GM19351 (cell line): ENCODE measurements at regions not wholly inside any gene's neighbourhood (a gene's known extent, or its start where the extent isn't known, plus 50 kb on each side); places are given as distances from the start of the nearest gene placed in this dataset.
"Not testable (repeated sequence)": the region's sequence is repeated elsewhere in the genome, so short reads cannot be mapped to it uniquely, and the experiment has no call there.

ENCODE experiments used
- ATAC-seq: cut with Tn5 transposase; IDR thresholded peaks from one replicate; pipeline ENCODE4 v1.9.1; 2021; ENCODE audit warnings: mild to moderate bottlenecking, moderate library complexity; ENCODE audit not compliant: unreplicated experiment

DNA sequence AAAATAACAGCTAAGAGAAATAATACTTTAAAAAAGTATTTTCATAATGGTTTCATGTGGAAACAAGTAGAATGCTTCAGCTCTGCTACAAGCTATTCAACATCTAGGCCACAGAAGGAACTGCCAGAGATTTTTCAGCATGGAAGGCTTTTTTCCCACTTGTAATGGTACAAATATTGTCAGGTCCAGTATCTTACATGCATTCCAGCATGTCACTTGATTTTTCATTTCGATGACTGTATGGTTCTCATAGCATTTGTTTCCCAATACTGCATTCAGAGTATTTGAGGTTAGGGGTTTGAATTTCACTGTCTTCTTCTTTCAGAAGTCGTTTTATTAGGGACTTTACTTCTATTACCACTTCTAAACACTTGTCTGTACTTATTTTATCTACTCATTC, 1701.5 kb upstream of the FLRT2 start:
- no peak for ATAC-seq

DNA sequence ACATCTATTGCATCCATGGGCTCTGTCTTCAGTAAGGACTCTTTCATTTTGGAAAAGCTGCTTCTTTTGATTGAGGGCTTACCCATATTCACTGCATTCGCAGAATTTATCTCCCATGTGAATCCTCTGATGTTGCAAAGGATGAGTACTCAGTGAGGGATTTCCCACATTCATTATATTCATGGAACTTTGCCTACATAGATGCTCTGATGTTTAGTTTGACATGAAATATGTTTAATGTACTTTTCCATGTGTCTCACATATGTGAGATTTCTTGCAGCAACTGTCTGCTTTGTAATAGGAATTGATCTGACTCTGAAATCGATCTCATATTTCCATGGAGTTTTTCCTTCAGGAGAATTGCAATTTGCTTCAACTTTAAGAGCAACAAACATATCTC, 1699.6 kb upstream of the FLRT2 start:
- no peak for ATAC-seq

DNA sequence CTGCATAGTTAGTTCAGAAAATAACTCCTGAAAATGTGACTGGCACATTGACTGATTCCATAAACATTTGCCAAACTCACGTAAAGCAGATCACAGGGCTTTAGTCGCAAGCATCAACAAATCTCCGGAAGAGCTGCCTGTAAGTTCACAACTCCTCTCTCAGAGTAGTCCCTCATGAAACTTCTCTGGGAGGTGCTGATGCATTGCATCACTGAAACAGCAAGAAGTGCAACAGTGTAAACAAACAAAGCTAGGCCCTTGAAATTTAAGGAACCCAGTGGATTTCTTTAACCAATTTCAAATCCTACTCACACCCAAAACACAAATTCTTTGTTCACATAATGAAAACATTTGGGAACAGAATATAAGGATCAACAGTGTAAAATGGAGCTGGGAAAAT, 1691.7 kb upstream of the FLRT2 start:
- no peak for ATAC-seq

DNA sequence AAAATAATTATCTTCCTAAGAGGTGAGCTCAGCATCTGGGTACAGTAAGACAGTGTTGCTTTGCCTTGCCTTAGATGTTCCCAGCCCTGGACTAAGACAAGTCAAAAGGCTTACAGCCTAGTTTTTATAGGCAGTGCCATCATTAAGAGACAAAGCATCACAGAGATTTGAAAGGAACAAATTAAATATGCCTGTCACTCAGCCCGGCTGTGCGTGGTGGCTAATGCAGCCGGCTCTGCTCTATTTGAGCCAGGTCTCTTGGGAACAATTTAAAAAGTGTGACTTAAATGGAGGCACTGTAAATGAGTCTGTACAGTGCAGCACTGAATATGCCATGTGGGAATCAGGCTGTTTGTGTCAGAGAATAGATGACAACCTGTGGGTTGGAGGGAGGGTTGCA, 1687.4 kb upstream of the FLRT2 start:
- no peak for ATAC-seq

DNA sequence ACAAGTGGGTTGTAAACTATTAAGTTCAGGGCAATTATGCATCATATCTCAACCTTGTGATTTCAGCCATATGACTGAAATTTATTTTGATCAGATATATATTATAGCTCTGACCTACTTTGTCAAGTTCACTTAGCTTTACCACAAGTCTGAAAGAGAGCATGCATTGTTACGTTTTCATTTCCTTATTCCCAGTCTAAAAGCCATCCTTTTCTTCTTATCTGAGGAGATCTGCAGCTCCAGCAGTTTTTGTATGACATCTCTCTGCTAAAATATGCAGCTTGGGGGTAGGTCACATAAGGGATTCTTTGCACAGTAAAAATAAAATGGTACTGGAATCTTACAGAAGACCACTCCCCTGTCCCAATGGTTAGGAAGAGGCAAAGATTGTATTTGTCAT, 1682.8 kb upstream of the FLRT2 start:
- no peak for ATAC-seq

DNA sequence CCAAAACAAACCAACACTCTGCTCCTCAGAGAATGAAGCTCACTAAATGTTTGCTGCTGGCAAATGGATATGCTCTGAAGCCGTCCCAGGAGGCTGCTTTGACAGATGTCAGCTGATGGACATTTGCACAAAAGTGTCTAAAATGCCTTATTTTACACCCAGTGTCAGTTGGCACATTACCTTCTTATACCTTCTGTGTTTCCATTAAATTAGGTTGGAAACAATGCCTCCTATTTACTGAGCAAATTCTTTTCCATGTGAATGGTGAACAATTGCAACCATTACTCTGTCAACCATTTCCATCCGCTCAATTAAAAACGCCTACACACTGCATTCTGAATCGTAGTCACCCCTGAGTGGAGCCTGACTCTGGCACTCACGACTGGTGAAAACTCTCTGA, 1679.9 kb upstream of the FLRT2 start:
- no peak for ATAC-seq

DNA sequence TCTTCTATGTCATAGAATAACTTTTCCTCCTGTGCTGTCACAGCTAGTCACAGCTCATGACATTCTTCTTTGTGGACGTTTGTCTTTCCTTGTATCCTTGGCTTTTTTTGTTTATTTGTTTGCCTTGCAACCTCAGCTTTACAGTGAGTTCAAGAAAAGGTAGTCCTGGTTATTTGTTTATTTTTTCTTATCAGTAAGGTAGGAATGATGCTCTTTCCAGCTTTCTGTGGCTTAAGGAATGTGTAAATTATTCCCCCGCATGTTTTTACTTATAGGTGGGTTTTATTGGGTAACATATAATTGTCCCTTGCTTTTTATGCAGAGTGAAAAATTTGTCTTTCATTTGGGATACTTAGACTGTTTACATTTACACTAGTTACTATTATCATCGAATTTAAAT, 1673.6 kb upstream of the FLRT2 start:
- ATAC-seq, result no peak

DNA sequence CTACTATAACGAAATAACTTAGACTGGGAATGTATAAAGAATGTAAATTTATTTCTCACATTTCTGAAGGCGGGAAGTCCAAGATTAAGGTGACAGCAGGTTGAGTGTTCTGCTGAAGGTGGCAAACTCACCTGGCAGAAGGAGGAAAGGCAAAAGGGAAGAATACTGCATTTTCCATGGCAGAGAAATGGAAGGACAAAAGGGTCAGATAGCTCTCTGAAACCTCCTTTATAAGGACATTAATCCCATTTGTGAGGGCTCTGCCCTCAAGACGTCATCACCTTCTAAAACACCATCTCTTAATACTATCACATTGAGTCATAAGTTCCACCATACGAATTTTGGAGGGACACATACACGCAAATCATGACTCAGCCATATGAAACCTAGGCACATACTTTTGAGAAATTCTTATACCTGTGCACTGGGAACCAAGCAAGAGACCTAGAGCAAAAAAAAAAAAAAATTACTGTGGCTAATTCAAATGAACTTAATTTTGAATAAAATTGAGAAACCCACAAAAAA, 1669.3 kb upstream of the FLRT2 start:
- ATAC-seq, result no peak

DNA sequence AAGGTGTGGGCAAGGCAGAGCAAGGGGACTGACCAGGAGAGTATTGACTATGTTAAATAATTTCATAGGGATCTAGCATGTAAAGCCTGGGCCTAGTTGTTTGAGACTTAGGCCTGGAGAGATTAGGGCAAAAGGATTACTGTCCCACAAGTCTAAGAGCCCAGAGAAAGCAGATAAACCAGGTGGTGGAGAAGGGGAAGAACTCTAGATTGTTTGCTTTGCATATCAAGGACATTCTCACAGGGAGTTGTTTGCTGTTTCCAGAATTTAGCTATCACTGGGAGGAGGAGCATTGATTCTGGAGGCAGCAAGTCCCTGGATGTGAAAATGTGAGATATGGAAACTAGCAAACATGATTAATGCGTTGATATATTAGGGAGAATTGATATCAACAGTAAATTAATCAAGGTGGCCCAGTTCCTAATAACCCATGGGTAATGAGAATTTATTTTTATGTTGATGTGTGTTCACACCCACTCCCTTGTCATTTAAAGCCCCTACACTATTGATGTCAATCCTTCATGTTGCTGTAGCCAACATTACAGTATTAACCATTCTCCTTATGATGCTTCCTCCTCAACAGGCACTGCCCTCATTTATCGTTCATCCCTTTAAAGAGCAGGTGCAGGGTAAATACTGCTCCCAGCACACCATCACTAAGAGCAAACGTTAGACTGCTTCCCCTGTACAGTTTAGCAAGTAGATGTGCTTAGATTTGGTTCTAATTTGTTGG, 1666.7 kb upstream of the FLRT2 start:
- no peak for ATAC-seq

DNA sequence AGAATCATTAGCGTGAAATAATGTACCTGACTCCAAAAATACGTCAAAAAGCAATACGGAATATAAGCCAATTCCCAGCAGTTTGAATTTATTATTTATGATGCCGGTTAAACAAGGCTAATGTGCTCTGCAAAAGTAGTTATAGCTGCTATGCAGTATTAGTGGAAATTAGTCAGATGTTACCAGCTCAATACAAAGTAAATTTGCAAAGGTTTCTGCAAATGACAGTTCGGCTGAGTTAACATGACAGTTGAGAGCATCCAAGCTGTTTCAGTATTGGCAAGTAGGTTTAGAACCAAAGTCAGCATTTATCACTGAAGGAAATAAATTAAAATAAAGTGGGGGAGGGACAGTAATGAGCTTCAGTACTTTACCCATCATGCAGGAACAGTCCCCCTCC, 1665.8 kb upstream of the FLRT2 start:
- ATAC-seq, result no peak

DNA sequence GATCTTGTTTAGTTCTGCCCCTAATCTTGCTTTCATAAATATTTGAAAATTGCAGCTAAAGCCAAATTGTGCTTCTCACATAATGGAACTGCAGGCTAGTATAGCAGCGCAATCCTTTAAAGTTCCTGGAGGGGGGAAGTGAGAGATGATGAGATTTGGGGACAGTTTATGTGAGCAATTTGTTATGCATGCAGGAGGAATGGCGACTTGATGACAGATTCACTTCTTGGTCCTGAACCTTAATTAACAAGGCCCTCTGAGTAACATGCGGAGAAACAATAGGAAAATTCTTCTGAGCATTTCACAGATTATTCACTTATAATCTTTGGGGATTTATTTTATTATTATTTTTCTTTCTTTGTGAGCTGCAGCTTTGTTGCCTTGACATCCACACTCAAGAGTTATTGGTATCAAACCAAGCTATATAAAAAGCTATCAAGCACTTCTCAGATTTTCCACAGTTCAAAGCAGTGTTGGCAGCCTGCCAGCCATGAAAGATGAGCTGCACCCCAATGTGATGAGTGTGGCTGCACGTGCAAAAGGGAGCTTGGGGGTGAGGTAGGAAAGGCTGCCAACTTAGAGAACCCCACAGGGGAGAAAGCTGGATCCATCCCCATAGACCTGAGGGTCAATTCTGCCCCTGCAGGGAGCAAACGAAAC, 1662.2 kb upstream of the FLRT2 start:
- ATAC-seq, result no peak

DNA sequence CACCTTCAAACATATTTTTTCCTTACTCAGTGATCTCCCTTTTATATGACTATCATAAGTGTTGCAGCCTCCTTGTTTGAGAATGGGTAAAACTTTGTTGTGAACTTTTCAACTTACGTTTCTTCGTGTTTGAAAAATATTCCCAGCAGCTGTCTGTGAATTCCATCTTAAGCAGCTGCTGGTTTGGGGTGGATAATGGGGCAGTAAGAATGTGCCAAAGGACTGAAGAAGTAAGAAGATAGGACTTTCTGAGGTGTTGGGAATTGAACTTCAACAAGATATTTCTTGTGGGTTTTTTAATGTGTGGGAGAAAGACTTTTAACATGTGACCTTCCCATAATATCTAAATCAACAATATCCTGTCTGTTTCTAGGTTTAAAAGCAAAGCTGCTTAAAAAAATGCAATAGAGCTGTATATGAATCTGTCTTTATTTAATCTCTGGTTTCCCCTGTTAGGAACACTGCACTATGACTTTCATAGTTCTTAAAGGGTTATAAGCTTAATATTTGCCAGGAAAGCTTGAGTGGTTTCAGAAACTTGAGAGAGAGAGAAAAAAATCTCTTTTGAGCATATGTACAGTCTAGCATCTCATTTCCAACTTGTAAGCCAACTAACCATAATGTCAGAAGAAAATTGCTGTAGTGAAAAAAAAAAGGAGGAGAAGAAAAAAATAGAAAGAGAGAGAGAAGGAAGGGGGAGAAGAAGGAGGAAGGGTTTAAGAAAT, 1659.2 kb upstream of the FLRT2 start:
- no peak for ATAC-seq

DNA sequence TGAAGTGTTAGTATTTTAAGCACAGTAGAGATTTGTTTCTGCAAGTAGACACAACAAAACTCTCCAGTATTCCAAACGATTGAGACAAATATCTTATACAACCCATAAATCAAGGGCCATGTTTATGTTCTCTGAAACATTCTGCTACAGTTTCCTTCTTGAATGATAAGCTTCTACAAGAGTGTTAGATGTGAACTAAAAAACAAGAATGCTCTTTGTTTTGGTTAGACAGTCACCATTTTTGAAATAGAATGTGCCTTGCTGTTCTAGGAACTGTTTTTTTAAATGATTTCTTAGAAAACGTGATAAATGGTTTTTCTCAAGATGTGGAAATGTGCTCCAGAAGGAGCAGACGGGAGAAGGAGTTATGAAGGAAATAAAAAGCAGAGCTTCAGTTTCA, 1656.3 kb upstream of the FLRT2 start:
- no peak for ATAC-seq

DNA sequence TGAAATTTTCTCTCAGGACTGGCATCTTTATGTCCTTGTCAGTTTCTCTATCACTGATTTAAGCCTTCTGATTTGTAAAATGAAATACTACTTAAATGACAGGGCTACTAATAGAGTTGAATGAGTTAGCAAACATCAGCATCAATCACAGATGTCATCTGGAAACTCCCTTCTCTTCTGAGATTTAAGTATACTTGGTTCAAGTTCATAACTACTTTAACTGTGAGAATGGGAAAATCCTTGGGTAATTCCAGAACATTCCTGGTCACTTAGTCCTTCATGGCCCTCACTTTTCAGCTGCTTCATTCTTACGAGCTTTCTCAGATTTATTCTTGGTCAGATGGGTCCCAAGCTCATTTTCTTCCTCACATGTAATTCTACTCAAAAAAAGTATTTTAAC, 1655.3 kb upstream of the FLRT2 start:
- no peak for ATAC-seq

DNA sequence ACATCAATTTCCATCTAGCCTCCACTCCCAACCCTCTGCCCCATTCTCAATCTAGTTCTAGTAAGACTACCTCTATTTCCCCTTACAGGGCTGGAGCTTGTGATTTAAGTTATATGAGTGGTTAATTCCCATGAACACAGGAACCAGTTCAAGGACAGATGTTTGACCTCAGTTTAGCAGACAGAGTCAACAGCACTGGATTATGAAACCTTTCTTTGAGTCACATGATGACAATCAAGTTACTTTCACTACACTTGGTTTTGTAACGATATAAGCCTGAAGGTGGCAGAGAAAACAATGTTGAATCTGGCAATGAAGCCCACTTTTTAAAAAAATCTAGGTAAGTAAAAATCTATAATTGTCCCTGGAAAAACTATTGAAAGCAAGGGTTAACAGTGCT, 1646.2 kb upstream of the FLRT2 start:
- no peak for ATAC-seq

DNA sequence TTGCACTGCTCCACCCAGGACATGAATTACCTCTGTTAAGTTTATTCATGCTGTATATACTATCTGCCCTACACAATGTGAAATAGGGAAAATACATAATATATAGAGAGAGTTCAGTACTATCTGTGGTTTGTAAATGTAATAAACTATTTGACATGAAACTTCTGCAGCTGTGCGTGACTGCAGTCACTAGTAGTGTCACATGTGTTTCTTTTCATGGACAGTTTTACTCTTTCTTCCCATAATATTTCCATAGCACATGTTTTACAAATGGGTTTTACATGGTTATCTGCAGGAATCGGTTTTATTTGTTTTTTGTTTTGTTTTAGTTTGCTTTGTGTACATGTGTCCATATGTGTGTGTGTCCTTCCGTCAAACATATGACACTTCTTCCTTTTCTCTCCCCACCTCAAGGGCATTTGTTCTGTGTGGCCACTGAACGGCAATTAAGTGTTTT, 1644.1 kb upstream of the FLRT2 start:
- no peak for ATAC-seq

DNA sequence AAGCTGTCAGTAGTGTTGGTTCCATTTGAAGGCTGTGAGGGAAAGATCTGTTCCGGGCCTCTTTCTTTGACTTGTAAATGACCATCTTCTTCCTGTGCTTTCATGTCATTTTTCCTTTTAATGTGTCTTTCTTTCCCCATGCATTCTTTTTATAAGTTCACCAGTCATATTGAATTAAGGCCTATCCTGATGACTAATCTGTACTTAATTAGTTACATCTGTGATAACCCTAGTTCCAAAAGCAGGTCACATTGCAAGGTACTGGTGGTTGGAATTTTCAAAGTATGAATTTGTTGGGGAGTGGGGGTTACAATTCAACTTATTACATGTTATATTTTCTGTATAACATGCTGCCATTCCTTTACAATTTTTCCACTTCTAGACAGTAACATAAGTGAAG, 1642.1 kb upstream of the FLRT2 start:
- no peak for ATAC-seq

DNA sequence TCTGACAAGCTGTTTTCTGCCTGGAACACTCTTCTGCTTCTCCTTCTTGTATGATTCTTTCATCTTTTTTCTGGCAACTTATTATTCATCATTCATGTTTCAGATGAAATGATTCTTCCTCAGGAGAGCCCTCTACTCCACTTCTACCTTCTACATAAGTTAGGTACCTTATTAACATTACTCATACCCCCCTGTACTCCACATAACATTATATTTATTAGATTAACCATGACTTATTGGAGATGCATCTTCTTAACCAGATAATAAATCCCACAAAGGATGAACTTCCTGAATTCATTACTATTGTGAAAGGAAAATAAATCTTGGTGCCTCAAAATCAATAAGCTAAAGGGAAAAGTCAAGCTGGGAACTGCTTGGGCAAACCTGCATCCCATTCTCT, 1636.5 kb upstream of the FLRT2 start:
- ATAC-seq, result no peak

DNA sequence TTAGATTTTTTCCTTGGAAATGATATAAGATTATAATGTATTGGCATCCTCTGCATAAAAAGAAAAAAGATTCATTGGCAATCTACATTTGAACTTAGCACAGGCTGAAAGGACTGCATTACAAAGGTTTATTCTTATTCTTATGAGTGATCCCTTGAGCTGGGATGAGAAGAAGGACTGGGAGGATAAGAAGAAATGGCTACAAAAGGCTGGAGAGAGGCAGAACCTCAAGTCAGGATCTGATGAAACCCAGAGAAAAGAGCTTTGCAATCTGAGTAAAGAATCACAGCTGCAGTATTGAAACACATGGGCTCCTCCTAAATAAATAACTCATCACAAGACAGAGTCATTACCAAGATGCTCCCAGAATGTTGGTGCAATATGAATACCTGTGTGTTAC, 1635.4 kb upstream of the FLRT2 start:
- no peak for ATAC-seq

DNA sequence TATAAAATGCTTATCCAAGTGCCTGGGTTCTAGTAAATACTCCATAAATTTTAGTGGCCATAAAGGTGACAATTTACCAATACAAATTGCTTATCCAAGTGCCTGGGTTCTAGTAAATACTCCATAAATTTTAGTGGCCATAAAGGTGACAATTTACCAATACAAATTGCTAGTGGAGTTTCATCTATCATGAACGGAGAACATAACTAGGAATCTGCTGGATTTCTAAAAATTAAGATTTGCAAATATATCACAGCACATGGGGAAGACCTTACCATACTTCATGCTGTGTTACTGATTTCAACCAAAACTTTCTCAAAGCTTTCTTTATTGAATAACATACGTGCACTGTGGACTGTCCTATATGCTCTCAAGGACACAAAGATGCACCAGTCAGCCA, 1631.4 kb upstream of the FLRT2 start:
- not testable (repeated sequence) for ATAC-seq

DNA sequence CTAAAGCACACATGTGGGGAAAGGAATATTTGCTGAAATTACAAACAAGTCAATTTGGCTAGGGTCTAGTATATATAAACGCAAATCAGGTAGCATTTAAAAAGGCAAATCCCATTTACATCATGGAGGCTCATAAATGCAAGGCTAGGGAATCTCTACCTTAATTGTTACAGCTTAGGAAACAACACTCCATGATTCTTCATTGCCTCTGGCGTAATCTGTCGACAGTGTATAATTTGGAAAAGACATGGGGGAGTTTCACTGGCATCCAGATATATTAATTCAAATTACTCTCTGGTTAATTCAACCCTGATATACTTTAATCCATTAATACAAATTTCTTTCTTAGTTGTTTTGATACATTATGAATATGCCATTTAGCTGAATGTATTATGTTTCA, 1630.2 kb upstream of the FLRT2 start:
- no peak for ATAC-seq

DNA sequence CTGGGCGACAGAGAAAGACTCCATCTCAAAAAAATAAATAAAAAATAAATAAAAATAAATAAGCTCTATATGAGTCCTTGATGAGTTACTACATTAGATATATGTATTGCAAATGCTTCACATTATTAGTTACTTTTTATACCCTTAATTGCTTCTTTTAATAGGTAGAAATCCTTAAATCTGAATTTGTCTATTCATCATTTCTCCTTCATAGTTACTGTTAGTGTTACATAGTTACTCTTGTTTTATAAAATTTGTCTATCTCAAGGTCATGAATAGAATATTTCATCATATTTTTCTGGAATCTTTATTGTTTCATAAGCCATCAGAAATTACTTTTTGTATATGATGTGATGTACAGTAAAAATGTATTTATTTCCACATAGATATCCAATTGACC, 1624.8 kb upstream of the FLRT2 start:
- no peak for ATAC-seq
